Muscle layer of duodenum (tissue), 2 donors: ENCODE measurements at regions not wholly inside any gene's neighbourhood (a gene's known extent, or its start where the extent isn't known, plus 50 kb on each side); places are given as distances from the start of the nearest gene placed in this dataset.
"Not testable (repeated sequence)": the region's sequence is repeated elsewhere in the genome, so short reads cannot be mapped to it uniquely, and the experiment has no call there.

Experiments
- H3K27ac ChIP-seq: one replicate; pipeline ENCODE4 v1.7.0; 2013; ENCODE audit warnings: mild to moderate bottlenecking, low read length
- H3K27me3 ChIP-seq: one replicate; pipeline ENCODE4 v1.7.0; 2013; ENCODE audit warnings: low read depth, mild to moderate bottlenecking, control low read depth, low read length
- H3K36me3 ChIP-seq, 2 donors: one replicate each; pipeline ENCODE4 v1.7.0; 2013; ENCODE audit warnings: low read length in 2 of 2, control low read depth in 1 of 2, mild to moderate bottlenecking in 1 of 2; ENCODE audit not compliant: insufficient read depth in 2 of 2, control insufficient read depth in 1 of 2
- H3K4me1 ChIP-seq, 2 donors: one replicate each; pipeline ENCODE4 v1.7.0; 2013; ENCODE audit warnings: low read length in 2 of 2, mild to moderate bottlenecking in 2 of 2, control low read depth in 1 of 2, moderate library complexity in 1 of 2; ENCODE audit not compliant: insufficient read depth in 2 of 2, control insufficient read depth in 1 of 2
- H3K4me3 ChIP-seq, 2 donors: one replicate each; pipeline ENCODE4 v1.7.0; 2013; ENCODE audit warnings: low read length in 2 of 2, low read depth in 1 of 2, mild to moderate bottlenecking in 1 of 2
- H3K9me3 ChIP-seq, 2 donors: one replicate each; pipeline ENCODE4 v1.7.0; 2013; ENCODE audit warnings: low read length in 2 of 2, control low read depth in 1 of 2, mild to moderate bottlenecking in 1 of 2; ENCODE audit not compliant: control insufficient read depth in 1 of 2
- donor health status: healthy.

DNA sequence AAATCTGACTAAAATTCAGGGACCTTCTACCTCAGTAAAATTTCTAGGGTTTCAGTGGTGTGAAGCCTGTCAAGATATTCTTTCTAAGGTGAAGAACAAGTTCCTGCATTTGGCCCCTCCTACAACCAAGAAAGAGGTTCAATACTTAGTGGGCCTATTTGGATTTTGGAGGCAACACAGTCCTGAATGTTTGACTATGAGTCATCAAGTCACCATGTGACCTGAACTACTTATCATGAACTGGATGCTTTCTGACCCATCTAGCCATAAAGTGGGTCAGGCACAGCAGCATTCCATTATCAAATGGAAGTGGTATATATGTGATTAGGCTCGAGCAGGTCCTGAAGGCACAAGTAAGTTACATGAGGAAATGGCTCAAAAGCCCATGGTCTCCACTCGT is 163.0 kb upstream of the IRS2 start:
- Histone ChIP-seq H3K9me3 (no peaks in the 10 kb centered on the region), H3K27ac (no peak overlapping the region), H3K4me1 (no peaks in the 10 kb centered on the region)

DNA sequence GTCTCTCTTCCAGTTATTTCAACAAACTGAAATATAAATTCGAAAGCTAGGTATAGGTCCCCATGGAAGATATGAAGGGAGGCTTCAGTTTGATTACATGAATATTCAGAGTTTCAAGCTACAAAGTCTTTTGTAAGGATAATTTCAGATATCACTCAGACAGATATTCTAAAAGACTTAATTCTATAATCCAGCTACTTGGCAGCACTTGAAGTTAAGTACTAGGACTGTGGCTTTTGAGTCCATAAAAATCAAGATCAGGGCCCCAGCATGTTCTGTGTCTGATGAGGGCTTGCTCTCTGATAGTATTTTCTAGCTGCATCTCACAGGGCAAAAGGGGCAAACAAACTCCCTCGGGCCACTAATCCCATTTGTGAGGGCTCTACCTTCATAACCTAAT is 160.6 kb upstream of the IRS2 start:
- no peaks in the 10 kb centered on the region for H3K27me3 ChIP-seq
- H3K27ac ChIP-seq: no peak overlapping the region
- no peak overlapping the region for H3K4me3 ChIP-seq
- H3K9me3 ChIP-seq: no peaks in the 10 kb centered on the region
- H3K4me1 ChIP-seq: no peaks in the 10 kb centered on the region
- H3K36me3 ChIP-seq: no peaks in the 10 kb centered on the region

More for the DNA sequence above, 163.0 kb upstream of the IRS2 start:
- no peaks in the 10 kb centered on the region for H3K36me3 ChIP-seq
- H3K27me3 ChIP-seq: no peaks in the 10 kb centered on the region
- no peak overlapping the region for H3K4me3 ChIP-seq

DNA sequence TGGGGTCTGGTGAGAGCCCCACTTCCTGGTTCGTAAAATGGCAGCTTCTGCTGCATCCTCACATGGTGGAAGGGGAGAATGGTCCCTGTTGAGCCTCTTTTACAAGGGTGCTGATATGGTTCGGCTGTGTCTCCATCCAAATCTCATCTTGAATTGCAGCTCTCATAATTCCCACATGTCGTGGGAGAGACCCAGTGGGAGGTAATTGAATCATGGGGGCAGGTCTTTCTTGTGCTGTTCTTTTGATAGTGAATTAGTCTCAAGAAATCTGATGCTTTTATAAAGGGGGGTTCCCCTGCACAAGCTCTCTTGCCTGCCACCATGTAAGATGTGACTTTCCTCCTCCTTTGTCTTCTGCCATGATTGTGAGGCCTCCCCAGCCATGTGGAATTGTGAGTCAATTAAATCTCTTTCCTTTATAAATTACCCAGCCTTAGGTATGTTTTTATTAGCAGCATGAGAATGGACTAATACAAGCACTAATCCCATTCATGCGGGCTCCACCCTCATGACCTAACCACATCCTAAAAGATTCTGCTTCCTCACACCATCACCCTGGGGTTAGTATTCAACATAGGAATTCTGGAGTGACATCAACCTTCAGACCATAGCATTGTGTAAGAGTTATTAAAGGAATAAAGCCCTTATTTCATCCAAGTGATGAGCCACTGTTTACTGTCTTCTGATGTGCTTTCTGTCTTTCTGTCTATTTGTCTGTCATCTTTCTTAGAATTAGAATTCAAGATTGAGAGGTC is 159.0 kb upstream of the IRS2 start:
- no peaks in the 10 kb centered on the region for H3K4me1 ChIP-seq
- no peak overlapping the region for H3K4me3 ChIP-seq
- H3K27me3 ChIP-seq: no peaks in the 10 kb centered on the region
- no peaks in the 10 kb centered on the region for H3K9me3 ChIP-seq
- no peak overlapping the region for H3K27ac ChIP-seq
- H3K36me3 ChIP-seq: no peaks in the 10 kb centered on the region

DNA sequence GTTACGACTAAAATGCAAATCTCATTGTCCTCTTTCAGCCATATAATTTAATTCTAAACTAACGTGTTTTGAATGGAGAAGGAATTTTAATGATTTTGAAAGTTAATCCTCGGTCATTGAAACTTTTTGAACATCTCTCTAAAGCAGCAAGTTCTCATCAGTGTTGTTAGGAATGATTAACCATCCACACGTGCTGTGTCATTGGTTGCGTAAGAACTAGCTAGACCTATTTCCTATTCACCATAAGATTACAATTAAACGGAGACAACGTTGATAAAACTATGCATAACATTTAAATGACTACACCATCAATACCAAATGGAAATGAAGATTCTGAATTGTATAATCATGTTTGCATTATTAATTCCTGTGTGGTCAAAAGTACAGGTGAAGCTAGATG is 155.6 kb upstream of the IRS2 start:
- Histone ChIP-seq H3K27me3 (no peaks in the 10 kb centered on the region), H3K27ac (no peak overlapping the region), H3K36me3 (no peaks in the 10 kb centered on the region), H3K4me3 (no peak overlapping the region), H3K9me3 (no peaks in the 10 kb centered on the region), H3K4me1 (no peaks in the 10 kb centered on the region)

DNA sequence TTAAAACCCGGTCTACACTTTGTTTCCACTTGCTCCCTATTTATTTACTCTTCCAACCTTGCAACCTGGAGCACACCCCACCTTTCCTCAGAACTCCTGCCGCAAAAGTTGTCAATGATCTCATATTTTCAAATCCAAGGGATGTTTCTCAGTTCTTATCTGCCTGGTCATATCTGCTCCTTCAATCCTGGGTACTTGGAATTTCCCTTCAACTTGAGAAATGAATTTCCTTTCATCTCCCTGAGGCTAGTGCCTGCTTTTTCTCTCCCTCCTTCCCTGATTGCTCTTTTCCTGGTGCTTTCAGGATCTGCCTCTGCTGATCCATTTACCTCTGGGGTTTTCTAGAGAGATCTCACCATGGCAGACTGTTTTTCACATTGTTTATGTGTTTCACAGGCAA is 154.8 kb upstream of the IRS2 start:
- Histone ChIP-seq H3K27me3 (no peaks in the 10 kb centered on the region), H3K4me1 (no peaks in the 10 kb centered on the region), H3K27ac (no peak overlapping the region), H3K9me3 (no peaks in the 10 kb centered on the region), H3K4me3 (no peak overlapping the region), H3K36me3 (no peaks in the 10 kb centered on the region)

DNA sequence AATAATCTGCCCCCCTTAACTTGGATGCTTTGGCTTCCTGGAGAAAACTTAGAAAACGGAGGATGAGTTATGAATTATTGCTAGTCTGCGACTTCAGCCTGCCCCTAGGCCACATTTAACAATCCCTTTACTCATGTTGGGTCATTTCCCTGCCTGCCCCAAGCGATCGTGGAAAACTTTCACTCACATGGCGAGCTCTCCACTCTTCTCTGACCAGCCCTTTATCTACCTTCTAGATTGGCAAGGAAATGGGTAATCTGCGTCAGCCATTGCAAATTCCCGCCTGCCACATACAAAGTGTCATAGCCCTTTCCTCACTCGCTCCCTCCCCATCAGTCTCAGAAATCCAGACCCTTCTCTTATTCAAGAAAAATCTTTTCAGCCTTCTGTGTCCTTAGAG is 154.3 kb upstream of the IRS2 start:
- Histone ChIP-seq H3K4me3 (no peak overlapping the region), H3K27ac (no peak overlapping the region), H3K9me3 (no peaks in the 10 kb centered on the region)

DNA sequence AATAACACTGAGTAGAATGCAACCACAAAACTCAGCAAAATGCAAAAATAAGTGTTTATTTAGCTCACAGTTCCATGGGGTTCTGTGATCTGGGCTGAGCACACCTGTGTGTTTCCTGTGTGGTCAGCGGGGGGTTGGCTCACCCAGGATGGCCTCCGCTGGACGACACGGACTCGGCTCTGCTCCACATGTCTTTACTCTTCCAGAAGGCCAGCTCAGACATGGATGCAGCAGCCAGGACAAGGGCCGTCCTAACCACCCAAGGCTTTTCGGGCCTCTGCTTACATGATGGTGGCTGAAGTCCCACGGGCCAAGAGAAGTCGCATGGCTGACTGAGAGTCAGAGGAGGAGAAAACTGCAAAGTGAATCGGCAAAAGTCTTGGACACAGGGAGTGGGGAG is 153.5 kb upstream of the IRS2 start:
- Histone ChIP-seq H3K36me3 (no peaks in the 10 kb centered on the region), H3K27me3 (no peaks in the 10 kb centered on the region), H3K4me1 (no peaks in the 10 kb centered on the region), H3K9me3 (no peaks in the 10 kb centered on the region), H3K27ac (no peak overlapping the region), H3K4me3 (no peak overlapping the region)

More for the DNA sequence above, 154.3 kb upstream of the IRS2 start:
- no peaks in the 10 kb centered on the region for H3K27me3 ChIP-seq
- no peaks in the 10 kb centered on the region for H3K4me1 ChIP-seq
- H3K36me3 ChIP-seq: no peaks in the 10 kb centered on the region

DNA sequence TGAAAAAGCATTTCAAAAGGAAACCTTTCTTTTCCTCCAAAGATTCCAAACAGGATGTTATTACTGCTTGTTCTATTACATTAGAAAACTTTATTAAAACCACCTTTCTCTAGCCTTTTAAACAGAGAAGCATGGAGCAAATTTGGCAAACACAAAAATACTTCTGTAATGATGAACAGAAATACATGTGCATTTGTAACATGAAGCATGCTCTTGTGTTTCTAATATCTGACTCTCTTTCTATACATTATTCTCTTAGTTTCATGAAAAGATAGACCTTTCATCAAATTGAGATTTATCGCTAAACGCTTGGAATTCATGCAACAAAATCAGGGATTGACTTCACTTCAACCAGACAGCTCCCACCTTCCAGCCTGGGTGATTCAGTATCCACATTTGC is 152.8 kb upstream of the IRS2 start:
- Histone ChIP-seq H3K4me3 (no peak overlapping the region), H3K36me3 (no peaks in the 10 kb centered on the region), H3K27ac (no peak overlapping the region), H3K27me3 (no peaks in the 10 kb centered on the region), H3K4me1 (no peaks in the 10 kb centered on the region), H3K9me3 (peaks cover 0 to 4% of the 10 kb centered on the region in 2 donors)

DNA sequence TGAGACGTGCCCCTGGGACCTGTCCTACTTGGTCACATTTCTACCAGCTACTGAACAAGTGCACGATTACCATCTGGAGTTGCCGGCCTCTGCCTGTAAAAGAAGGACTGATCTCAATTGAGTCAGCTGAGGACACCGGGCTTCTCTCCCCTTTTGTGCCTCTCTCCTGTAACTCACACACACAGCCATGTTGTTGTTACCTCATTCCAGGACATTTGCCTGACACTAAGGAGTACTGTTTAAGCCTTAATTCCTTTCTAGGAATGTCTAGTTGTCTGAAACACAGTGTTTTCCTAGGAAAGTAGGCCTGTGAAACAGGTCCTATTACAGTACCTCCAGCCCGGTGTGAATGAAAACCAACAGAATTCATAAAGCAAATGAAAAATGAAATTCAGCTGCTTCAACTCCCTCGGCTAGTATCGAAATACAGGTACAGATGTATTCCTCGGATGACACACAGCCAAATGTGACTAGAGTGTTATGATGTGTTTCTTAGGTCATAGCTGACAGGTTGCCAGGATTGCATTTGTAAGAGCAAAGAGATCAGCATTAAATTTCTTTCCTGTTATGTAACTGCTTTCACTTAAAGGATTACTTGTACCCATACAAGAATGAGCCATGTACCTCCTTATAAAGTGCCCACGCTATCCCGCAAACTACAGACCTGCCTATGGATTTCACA is 152.0 kb upstream of the IRS2 start:
- Histone ChIP-seq H3K27me3 (no peaks in the 10 kb centered on the region), H3K36me3 (no peaks in the 10 kb centered on the region), H3K27ac (no peak overlapping the region), H3K4me3 (no peak overlapping the region), H3K9me3 (peaks cover 0 to 4% of the 10 kb centered on the region in 2 donors), H3K4me1 (no peaks in the 10 kb centered on the region)

DNA sequence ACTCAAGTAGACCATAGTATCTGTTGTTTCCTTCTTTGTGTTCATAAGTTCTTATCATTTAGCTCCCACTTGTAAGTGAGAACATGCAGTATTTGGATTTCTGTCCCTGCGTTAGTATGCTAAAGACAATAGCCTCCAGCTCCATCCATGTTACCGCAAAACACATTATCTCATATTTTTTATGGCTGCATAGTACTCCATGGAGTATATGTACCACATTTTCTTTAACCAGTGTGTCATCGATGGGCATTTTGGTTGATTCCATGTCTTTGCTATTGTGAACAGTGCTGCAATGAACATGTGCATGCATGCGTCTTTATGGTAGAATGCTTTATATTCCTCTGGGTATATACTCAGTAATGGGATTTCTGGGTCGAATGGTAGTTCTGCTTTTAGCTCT is 148.1 kb upstream of the IRS2 start:
- H3K4me1 ChIP-seq, H3K27me3 ChIP-seq, H3K4me3 ChIP-seq, H3K27ac ChIP-seq, H3K9me3 ChIP-seq, H3K36me3 ChIP-seq: not testable (repeated sequence)

DNA sequence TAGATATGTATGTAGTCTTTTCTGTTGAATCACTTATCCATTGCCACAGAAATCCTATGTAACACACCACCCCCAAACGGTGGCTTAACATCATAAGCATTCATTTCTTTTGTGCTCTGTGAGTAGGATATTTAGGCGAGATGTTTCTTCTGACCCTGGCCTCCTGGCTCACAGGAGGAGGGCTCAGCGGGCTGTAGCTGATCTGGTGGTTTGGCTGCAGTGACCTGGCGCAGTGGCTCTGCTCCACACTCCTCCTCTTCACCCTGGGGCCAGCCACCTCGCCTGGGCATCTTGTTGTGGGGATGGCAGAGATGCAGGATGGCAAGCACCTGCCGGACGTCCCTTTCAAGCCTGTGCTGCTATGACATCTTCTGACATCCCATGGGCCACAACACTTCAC is 147.1 kb upstream of the IRS2 start:
- no peaks in the 10 kb centered on the region for H3K4me1 ChIP-seq
- H3K9me3 ChIP-seq: peaks cover 0 to 4% of the 10 kb centered on the region in 2 donors
- H3K27me3 ChIP-seq: no peaks in the 10 kb centered on the region

DNA sequence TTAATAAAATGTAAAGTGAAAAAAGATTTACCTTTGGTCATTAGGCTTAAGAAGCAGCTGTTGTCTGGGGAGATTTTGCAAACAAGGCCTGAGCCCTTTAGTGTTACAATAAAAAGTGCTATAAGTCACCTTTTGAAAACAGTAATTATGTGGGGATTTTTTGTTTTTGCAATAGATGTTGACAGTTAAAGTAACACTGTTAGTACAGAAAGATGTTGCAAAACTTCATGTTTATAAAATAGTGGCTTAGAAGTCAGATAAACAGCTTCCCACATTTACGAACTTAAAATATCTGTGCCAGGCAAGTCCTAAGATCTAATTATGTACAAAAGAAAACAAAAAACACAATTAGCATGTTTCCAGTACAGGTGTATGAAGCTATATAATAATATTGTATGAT is 138.0 kb upstream of the IRS2 start:
- no peaks in the 10 kb centered on the region for H3K36me3 ChIP-seq
- no peak overlapping the region for H3K27ac ChIP-seq
- H3K4me3 ChIP-seq: no peak overlapping the region
- H3K4me1 ChIP-seq: no peaks in the 10 kb centered on the region
- H3K27me3 ChIP-seq: no peaks in the 10 kb centered on the region
- H3K9me3 ChIP-seq: peaks cover 0 to 3% of the 10 kb centered on the region in 2 donors

More for the DNA sequence above, 147.1 kb upstream of the IRS2 start:
- no peaks in the 10 kb centered on the region for H3K36me3 ChIP-seq
- H3K4me3 ChIP-seq: no peak overlapping the region
- H3K27ac ChIP-seq: no peak overlapping the region
